GM19238 (cell line): ENCODE measurements at regions not wholly inside any gene's neighbourhood (a gene's known extent, or its start where the extent isn't known, plus 50 kb on each side); places are given as distances from the start of the nearest gene placed in this dataset.

Experiments used
- DNase-seq: peaks from one replicate; pipeline ENCODE4 v3.0.0; 2011; ENCODE audit warnings: low spot score; ENCODE audit not compliant: insufficient read length

DNA sequence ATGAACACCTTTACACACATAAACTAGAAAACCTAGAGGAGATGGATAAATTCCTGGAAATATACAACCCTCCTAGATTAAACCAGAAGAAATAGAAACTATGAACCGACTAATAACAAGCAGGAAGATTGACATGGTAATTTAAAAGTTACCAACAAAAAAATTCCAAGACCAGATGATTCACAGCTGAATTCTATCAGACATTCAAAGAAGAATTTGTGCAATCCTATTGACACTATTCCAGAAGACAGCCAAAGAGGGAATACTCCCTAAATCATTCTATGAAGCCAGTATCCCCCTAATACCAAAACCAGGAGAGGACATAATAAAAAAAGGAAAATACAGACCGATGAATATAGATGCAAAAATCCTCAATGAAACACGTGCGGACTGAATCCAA is 102.6 kb upstream of the KRR1 start:
- DNase-seq, result no peak

- DNase-seq, result no peak
Measured at GRCh38 chr12:75611041-75611440, 99.6 kb upstream of the KRR1 start.

- no peak for DNase-seq
Measured at GRCh38 chr12:75606956-75607355, 95.5 kb upstream of the KRR1 start.

- DNase-seq, result no peak
Measured at GRCh38 chr12:75606151-75606550, 94.7 kb upstream of the KRR1 start.

GRCh38 chr12:75603475-75603874 is 92.1 kb upstream of the KRR1 start:
- DNase-seq, result no peak

DNA sequence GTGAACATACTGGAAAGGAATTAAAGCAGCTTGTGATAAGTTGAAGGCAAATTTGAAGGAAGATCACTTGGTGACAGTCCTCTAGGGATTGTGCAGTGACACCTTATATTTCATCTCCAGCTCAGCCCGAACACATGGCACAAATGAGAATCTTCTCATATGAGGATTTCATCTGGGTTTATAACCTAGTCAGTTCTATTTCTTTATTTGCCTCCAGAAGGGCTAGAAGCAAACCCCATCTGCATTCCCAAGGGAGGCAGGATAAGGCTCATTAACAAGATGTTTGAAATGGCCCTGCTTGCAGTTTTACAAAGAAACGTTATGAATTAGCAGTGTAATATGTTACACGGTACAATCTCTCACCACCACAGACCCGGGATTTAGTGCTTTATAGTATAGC is 90.7 kb upstream of the KRR1 start:
- DNase-seq, result no peak

GRCh38 chr12:75600146-75600545 is 88.7 kb upstream of the KRR1 start:
- no peak for DNase-seq

DNA sequence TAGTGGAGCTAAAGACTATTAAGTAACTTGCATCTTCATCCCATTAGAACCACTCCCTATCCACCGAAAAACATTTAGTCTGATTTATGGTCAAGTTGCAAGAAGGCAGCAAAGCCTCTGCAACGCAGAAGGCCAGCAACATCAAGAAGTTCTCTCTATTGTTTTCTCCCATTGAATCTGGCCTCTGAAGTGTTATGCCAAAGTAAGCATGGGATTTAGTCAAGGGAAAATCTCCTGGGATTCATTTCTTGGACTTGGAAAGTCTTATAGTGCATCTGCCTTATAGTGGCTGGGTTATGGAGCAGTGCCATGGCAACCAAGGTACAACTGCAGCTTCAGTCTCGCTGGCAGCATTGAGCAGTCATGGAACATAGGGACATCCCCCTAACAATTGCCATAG is 87.7 kb upstream of the KRR1 start:
- no peak for DNase-seq

GRCh38 chr12:75596406-75596805 is 85.0 kb upstream of the KRR1 start:
- DNase-seq, result no peak

DNA sequence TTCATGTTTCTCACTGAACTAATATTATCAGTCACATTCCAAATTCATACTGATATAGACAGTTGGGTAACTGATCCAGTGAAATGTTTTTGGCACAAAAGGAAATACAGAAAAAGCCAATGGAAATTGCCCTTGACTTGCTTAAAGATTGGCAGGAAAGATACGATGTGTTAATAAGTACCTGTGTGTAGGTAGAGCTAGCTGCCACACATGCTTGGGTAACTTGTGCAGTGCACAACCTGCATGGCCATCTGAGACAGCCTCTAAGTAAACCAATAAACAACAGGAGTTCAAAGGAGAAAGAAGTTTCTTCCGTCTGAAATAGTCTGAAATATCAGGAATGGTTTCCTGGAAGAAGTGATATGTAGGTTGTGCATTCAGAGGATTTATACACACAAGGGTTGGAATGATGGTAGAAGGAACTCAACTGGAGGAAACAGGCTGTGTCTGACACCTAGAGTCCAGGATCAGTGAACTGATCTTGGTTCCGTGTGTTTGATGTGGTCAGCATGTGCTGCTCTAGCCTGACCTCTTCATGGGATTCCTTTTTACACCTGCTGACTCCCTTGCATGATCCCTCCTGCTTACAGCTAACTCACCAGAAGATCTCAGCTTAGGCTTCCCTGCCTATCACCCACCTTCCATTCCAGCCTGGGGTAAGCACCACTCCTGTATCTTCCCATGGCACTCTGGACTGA is 81.4 kb upstream of the KRR1 start:
- no peak for DNase-seq

DNA sequence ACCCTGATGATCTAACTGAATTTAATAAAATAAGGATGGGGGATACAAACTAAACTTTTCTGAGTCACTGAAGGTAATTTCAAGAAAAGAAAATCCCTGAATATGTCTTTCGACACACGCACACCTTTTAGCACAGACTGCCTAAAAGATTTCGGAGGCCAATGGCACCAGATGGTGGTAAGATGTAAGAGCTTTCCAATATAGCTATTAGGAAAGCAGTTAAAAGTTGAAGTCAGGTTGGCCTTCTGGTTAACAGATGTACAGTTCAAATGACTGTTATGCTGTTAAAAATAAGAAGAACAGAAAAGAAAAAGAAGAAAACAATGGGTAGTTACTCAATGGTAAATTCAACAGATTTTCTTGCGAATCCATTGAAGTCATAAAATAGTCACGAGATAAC is 80.7 kb upstream of the KRR1 start:
- no peak for DNase-seq

GRCh38 chr12:75591628-75592027 is 80.2 kb upstream of the KRR1 start:
- DNase-seq, result no peak

GRCh38 chr12:75589801-75590200 is 78.4 kb upstream of the KRR1 start:
- DNase-seq, result no peak

DNA sequence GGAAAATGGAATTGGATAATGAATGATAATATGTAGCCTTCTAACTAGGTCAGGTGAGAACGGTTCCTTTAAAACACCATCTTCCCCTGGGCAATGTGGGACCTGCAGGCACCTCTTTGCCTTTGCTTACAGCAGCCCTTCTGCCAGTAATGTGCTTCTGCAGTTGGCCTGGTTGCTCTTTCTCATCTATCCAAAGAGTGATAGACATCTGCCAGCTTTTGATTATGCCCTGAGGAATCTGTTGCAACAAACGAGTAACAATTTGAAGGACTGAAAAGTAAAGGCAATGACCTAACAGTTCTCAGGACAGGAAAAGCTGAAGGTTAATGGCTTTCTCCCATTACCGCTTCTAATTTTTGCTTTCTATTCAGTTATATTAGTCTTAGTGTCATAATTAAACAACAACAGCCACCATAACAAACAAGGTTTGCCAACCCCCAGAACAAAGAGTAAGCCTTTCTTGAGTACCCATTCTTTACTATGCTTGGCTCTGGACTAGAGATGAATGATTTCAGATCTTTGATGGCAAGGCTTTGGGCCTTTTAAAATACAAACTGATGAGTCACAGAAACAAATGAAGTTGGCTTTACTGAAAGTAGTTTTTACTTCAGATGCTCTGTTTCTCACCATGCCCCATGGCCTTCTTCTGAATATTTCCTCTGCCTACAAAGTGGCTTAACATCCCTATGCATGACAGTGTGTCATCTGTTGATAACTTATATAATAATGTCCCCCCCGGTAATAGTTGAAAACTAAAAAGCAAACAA is 76.1 kb upstream of the KRR1 start:
- DNase-seq, result no peak

- no peak for DNase-seq
Measured at GRCh38 chr12:75585330-75585729, 73.9 kb upstream of the KRR1 start.

DNA sequence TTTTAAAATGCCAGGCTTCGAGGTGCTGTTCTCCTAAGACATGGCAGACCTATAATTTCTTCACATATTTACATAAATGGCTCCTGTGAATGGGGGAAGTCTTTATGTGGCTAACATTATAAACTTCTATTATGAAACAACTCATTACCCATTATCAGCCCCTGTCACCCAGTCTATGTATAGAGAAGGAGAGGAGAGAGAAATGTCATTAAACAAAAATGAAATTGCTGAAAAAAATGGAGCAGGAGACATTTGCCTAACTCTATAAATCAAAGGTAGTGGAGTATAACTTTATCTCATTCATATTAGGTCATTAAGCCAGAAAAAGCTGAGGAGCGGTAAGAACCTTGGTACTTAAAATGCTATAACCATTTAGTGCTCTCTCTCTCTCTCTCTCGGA is 71.9 kb upstream of the KRR1 start:
- DNase-seq, result no peak

GRCh38 chr12:75581515-75581914 is 70.1 kb upstream of the KRR1 start:
- no peak for DNase-seq

DNA sequence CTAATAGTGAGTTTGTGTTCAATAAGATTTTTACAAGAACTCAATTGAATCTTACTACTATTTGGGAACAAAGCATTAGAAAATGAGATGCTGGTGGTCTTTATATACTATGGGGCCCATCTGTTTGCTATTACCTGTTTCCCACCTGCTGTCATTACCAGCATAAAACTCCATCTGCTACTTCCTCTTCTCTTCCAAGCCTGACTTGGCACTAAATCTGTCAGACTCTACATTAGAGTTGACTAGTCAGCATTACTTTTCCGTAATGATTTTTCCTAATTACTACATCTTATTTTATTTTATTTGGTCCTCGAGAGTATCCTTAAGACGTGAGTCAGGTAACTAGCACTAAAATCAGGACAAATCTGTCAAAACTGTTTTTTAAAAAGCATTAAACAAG is 68.1 kb upstream of the KRR1 start:
- no peak for DNase-seq

DNA sequence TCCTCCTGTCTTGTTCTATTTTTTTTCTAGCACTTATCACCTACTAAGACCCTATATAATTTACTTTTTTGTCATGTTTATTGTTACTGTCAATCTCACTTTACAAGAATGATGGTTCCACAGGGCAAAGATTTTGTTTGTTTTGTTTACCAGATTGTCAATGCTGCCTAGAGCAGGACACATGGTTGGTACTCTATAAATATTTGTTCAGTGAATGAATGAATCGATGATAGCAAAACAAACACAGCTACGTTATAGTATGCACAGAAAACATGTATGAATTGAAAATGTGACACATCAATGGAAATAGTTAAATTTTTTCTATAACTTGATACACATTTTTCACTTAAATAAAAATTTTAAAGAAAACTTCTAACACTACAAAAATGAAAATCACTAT is 67.1 kb upstream of the KRR1 start:
- no peak for DNase-seq

GRCh38 chr12:75577812-75578211 is 66.4 kb upstream of the KRR1 start:
- DNase-seq, result no peak

- DNase-seq, result no peak
Measured at GRCh38 chr12:75571656-75572205, 60.3 kb upstream of the KRR1 start.

GRCh38 chr12:75571204-75571603 is 59.8 kb upstream of the KRR1 start:
- DNase-seq, result no peak

DNA sequence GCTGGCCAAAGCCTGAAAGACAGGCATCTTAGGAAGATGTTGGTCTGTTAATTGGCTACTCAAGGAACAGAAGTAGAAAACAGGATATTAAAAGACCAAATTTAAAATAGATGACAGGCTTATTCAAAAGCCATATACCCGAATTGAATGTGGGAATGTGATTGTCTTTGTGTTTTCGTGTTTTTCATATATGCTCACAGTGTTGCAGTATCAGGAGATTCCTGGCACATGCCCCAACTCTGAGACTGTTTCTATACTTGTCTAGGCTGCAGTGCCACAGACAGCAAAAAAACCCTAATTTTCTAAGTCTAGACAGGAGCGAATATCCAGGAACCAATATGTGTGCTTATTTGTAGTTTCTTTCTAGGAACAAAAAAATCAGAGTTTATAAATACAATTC is 57.4 kb upstream of the KRR1 start:
- DNase-seq, result no peak
